Inferior parietal cortex (tissue), 1 donor: ENCODE measurements at regions not wholly inside any gene's neighbourhood (a gene's known extent, or its start where the extent isn't known, plus 50 kb on each side); places are given as distances from the start of the nearest gene placed in this dataset.
"Not testable (repeated sequence)": the region's sequence is repeated elsewhere in the genome, so short reads cannot be mapped to it uniquely, and the experiment has no call there.

Experiments
- DNase-seq: peaks from one replicate; pipeline ENCODE4 v3.0.0-alpha.2; 2016; ENCODE audit errors: extremely low spot score

DNA sequence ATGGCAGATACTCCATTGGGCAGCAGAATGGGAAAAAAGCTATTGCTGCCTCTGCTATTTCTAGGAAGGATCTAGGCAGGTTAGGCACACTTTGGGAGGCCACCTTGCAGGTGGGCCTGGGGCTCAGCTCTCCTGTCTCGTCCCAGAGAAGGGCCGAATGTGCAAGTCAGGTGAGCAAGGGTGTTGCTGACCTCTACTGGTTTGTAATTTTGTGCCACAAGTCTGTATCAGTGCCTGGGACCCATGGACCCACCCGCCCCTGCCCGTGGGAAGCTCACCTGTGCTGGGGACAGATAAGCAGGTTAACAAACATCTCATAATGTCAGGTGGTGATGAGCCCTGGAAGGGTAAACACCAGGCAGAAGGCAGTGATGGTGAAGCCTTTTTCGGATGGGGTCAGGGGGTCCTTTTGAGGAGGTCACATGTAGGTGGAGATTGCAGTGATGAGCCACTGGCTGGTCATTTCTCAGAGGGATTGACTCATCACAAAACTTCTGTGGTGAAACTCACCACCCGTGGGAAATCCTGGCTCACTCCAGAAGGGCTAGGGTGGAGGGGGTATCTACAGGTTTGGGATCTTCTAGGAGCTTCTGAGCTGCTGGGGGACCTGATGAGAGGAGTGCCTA is 161.3 kb downstream of the KLF13 start:
- no peak for DNase-seq

DNA sequence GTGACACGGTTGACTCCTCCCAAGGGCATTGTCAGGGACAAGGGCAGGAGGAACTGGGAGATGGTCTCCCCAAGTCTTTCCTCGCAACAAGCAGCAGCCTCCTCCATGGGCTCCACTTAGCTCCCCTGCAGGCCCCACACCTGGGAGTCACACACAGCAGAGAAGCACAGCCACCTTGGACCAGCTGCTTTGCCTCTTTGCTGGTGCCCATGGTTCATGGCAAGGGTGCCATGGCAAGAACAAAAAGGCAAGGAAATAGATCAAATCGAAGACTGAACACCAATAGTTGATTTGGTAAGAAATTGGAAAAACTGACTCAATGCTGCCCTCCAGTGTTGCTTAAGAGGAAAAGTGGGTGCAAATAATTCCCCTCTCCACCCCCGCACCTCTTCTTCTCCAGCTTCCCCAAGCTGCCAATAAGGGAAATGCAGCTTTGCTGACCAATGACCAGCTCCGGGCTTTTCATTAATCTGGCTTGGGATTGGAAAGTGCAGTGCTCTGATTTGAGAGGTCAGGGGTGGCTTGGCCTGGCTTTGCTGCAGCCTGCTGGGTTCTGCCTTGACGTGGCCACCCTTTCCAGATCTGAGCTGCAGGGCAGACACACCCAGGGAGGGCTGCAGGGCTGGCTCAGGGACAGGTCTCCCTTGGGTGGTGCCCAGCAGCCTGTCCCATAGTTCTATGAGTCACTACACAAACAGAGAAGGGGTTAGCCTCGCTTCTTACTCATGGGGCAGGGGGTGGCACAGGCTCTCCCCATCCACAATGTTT is 162.0 kb downstream of the KLF13 start:
- peak; percentile 77 for DNase-seq

DNA sequence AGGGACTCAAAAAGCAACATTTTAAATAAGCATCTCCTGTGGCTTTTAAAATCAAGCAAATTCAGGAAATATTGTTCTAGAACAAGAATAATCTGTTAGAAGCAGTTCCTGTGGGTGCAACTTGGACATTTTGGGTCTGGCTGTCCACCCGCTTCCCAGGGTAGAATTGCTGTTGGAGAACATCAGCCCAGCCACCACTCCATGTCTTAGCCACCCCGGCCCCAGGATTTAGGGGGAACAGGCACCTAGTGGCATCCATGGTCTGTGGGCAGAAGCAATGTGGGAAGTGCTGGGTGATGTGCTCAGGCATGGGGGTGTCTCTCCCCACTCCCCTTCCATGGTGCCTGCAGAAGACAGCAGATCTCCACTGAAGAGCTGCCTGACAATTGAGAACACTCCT is 162.6 kb downstream of the KLF13 start:
- no peak for DNase-seq

DNA sequence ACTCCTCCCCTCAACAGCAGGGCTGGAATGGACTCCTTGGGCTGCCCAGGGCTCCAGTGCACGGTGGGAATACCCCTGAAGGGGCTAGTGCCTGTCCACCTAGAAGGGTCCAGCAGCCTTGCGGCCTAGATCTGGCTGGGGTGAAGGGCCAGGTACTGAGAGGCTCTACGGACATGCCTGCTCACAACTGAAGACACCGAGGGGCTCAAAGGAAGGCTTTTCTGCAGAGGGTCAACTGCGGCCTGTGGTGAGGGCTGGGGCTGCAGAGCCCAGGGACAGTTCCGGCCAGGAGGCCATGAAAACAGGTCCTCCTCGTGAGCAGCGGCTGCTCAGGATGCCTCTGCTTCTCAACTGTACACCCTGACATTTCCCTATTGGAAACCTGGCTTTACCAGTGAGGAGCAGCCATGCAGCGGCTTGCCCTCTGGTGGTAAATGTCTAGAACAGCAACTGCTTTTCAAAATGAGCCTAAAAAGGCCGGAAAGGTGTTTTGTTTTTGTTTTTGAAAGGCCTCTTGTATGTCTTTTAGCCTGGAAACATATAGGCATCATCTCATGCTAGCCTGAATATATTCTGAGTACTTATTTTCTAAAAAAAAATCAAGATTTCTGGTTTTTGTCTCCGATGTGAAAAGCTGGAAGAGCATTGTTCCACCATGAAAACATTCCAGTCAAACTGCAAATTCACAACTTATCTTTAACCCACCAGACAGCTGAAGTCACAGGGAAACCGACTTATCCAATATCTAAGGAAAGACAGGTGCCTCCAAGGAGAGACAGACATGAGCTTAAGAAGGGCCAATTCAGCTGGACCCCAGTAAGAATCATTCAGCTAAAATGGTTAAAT is 163.4 kb downstream of the KLF13 start:
- peak; percentile 79 for DNase-seq

DNA sequence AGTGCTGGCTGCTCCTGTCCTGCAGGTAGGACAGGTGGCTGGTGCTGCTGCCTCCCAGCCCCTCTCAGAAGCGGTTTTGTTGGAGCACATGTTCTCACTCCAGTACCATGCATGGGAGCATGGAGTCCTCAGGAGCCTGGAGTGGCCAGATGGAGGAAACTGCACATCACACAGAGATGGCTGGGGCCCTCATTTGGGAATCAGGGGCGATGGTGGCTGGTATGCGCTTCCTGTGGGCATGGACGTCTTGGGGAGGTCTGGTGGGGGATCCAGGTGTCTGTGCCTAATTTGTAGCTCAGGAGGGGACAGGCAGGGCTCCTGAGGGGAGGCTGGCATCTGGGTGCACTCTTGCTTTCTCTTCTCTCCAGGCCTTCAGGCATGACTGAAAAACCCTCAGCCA is 168.2 kb downstream of the KLF13 start:
- DNase-seq: no peak

DNA sequence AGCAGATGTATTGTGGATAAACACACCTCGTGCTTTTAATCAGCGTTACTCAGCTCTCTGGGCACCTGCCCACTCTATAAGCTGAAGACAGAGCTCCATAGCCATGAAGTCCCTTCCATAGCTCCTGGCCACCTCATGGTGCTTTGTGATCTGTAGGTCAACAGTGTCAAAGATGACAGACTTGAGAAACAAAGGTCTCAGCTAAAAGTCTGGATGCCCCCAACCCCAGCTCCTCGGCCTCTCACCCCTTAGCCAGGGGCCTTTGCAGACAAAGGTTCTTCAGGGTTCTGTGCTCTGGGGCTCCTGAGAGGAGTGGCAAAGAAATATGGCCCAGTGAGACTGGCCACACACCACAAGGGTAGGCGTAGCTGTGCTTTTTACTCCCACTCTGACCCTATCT is 168.6 kb downstream of the KLF13 start:
- no peak for DNase-seq

DNA sequence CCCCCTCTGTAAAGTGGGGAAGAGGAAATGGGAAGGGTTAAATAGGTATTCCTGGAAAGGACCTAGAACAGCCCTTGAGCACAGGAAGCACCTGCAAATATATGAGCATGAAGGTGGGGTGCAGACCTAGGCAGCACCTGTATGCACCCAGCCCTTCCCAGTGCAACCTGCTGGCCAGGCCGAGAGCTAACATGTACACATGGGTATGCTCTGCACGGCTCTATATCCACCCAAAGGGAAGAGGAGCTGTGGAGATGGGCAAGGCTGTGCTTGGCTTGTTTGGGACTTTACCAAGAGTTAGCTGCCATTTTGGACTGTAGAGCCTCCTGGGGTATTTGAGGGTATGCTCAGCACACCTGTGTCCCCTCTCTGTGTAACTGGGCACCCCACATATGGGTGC is 171.2 kb downstream of the KLF13 start:
- DNase-seq: no peak

DNA sequence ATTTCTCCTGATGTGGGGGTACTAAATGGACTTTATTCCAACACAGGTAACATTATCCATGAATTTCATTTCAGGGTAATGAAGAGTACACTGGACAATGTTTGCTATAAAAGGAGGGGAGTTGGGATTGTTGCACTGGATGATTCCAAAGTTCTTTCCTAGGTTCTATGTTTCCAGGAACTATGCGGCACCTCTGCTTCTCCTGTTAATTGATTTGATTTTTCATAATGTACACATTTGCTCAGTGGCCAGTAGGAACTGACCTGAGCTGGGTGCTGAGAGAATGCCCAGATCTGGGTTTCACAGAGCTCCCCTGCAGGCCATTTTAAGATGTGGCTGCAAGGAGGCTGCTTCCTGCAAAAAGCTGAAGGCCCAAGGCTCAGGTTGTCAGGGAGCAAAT is 171.7 kb downstream of the KLF13 start:
- DNase-seq: no peak

DNA sequence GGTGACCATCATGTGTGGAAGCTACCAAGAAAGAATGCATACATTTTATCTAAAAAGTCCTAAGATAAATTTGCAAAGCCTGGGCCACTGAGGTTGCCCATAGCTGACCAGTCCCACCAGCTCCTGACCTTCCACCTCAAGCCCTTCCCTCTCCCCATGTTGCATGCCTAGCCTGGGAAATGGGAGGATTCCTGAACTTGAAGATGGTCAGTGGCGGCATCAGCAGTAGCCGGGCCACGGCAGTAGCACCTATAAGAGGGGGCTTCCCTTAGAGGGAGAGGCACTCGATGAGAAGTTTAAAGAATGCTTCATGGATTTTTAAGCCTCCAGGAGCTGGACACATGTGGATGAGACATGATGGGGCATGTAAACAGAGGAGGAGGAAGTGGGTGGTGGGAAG is 172.1 kb downstream of the KLF13 start:
- no peak for DNase-seq

DNA sequence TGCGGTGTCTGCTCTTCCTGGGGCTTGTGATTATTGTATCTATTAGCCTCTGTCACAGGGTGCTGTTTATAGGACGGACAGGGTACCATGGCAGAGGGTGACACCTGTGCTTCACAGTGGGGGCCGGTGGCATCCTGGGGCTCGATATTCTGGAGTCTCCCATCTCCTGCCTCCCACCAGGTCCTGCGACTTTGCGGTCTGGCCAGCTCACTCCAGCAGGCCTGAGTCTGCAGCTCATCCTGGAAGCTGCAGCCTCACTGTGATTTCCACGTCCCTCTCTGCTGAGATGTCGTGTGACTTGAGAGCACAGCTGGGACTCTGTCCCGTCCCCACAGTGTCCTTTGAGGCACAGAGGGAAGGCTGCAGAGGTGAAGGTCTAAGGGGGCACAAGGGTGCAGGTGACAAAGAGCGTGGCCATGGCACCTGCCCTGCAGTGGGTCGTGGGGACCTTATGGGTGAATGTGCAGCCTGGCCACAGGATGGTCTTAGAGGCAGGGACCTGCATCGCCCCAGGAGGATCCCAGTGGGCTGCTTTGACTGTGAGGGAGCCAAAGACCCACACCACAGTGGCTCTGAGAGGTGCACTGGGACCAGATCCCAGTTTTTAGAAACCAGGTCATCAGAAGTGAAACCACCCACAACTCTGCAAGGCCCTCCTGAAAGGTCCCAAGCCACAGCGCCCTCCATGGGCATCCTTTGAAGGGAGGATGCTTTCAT is 172.8 kb downstream of the KLF13 start:
- DNase-seq: no peak

DNA sequence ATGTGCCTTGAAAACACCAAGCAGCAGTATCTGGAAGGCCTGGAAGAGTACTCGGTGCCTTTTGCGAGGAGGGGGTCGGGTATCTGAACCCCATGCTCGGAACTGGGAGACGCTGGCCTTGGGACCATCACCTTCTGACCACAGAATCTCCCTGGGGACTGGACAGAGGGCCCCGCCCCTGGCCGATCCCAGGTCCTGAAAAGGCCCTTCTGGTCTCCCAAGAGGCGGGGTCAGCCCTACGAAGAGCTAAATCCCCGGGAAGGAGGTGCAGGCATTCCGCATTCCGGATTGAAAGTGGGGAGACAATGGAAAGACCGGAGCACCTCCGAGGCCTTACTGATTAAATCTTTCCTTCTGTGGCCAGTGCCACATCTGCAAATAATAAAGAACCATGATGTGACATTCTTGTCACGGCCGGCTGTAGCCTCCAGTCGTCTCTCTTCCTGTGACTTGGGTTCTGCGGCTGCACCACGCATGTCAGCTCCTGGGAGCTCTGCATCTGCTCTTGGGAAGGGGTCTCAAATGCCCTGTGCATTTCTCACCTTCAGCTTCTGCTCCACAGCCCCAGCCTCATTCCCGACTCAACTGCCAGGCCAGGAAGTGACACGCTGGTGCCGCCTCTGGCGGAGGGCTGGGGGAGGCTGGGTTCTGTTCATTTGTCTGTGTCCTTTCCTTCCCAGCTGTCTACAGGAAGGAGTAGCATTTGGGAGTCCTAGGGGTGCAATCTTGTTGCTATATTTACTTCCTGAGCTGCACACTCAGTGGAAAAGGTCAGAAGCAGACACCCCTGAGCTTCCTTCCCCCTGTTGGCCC is 173.5 kb downstream of the KLF13 start:
- no peak for DNase-seq

DNA sequence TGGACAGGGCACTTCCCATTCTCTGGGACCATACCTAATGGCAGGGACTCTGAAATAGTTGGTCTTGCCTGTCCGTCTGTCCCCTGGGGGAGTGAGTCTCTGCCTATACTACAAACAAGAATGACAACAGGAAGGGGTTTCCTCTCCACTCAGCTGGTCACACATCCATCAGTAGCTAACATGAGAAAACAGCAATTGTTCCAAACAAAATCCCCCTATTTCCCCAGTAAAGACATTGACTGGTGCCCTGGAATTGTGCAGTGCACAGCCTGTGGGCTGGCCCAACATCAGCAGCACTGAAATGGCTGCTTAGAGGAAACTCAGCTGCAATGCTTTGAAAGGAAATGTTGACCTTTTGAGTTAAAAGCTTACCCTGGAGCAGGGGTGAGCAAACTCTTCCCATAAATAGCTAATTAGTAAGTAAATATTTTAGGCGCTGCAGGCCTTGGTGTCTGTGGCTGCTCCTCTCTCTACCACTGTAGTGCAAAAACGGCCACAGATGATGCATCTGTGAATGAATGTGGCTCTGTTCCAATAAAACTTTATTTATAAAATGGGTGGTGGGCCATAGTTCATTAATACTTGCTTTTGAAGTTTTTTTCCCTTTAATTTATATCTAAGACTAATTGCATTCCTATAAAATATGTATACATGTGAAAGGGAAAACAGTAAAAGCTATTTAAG is 174.3 kb downstream of the KLF13 start:
- no peak for DNase-seq

DNA sequence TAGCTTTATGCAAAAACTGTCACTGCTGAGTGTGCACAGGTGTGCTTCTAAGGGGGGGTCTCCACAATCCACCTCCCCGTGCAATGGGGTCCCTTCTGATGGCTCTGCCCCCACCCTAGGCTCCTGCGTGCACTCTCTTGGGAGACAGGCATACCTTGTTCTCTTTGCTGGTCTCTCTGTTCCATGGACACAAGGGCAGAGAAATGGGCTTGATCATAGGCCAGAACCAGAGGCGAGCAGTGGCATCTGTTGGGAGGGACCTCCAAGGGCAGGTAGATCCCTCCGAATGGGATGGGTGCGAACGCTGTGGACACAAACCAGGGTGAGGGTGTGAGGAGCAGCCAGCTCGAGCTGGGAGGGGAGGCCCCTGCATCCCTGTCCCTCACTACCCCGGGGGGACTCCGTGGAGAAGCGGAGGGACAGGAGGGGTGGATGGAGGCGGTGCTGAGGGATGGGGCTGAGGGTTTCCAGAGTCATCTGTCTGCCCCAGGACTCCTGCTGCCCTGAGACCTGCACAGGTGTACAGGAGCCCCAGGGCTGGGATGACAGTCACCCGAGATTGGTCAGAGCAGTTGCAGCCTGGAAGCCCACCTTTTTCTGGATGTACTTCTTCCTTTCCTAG is 175.0 kb downstream of the KLF13 start:
- DNase-seq: no peak

DNA sequence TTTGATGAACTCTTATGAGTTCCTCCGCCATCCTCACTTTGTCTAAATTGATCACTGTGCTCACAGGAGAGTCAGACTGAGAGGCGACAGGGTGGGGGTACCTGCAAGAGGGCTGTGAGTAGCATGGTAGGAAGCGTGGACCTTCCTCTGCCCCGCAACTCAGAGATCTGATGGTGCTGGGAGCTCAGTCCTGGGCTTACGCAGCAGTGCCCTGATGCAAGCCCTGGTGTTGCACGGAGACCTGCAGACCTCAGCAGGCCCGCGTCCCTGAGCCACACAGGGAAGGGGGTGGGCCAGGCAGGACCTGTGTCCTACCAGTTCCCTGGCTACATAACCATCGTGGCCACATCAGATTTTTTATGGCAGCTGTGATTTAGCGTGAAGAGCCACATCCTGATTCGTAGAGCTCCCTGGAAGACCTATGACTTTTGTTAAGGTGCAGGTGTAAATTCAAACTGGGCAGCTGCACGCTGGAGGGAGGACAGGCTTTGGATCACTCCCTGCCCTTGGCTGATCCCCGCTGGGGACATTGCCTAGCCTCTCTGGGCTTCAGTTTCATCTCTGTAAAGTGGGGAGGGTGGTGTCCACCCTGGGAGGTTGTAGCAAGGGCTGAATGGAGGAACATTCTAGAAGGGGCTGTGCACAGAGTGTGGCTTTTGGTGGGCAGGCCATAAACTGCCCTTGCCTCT is 176.1 kb downstream of the KLF13 start:
- no peak for DNase-seq

DNA sequence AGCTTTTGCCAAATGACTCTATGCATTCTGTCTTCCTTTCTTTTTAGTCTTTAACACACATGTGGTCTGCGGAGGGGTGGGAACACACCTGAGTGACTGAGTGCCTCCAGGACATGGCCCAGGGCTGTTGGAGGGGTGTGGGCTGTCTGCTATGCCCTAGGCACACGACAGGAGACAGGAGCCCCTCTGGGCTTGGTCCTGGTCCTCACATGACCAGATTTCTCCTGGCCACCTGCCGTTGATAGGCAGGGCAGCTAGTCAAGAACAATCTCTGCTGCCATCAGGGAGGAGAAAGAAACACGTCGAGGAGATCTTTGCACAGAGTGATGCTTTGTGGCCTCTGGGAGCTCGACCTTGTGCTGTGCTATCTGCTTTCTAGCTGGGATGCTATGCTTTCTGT is 176.6 kb downstream of the KLF13 start:
- DNase-seq: no peak

DNA sequence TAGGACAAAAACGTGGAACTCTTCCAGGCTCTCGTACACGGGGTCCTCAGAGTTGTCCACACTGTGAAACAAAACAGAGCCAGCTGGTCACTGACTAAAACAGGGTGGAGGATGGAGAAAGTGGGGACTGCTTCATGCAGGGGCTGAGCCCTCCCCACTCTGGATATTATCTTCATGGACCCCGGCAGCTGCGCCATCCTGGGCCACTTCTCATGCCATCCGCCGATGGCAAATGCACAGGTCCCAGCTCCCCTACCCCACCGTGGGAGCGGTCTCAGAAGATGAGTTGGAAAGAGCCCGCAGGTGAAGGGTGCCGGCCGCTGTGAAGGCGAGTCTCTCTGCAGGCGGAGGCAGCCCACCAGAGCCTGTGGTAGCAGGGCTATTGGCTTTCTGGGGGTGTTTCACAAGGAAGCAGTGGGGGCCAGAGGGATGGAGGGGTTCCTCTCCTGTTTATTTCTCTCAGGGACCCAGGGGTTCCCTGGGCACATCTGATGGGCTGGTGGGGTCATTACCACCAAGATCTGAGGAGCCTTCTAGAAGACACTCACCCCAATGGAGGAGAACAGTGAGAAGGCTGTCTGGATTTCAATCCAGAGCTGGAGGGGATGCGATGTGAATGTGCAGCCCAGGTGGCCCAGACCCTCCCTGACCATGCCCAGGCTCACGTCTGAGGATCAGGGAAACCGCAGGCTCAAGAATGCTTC is 177.3 kb downstream of the KLF13 start:
- no peak for DNase-seq

DNA sequence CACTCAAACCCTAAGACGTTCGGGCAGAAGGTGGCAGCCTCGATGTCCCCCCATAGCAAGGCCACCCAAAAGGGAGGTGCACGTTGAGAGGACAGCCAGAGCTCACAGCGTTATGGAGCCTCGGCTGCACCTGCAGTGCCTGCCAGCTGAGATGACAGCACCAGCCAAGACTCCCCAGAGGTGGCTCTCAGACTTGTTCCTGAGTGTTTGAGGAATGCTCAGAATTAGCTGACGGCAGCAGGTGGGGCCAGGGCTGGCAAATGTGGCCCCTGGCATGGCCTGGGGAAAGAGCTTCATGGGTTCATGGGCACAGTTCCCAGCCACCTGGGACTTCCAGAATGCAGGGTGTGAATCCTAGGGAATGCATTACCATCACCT is 177.8 kb downstream of the KLF13 start:
- DNase-seq: no peak

DNA sequence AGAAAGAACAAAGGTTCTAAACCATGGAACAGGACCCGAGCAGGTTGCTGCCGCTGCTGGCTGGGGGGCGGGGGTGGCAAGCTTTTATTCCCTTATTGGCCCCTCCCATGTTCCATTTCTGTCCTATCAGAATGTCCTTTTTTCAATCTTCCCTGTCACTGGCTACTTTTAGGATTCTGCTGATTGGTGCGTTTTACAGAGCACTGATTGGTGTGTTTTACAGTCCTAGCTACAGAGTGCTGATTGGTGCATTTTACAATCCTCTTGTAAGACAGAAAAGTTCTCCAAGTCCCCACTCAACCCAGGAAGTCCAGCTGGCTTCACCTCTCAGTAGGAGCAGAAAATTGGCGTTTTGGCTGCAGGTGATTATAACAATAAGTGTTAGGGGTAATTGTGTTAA is 180.9 kb downstream of the KLF13 start:
- not testable (repeated sequence) for DNase-seq

DNA sequence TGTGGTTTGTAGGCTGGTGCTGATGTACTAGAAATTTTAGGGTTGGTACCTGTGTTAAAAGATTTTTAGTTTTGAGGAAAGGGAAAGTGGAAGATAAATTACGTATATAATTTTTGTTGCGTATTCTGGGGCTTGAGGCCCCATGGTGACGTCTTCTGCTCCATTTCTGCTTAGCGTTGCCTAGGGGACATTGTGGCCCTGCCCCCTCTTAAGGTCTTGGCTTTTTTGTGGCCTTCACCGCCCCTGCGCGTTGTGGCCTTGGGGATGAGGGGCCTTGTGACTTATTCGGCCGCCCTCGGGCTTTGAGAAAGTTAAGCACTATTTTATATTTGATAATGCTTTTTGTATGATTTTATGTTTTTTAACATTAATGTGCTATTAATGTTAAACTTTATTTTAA is 182.0 kb downstream of the KLF13 start:
- DNase-seq: no peak
